OCI-LY1 (cell line): ENCODE measurements at regions not wholly inside any gene's neighbourhood (a gene's known extent, or its start where the extent isn't known, plus 50 kb on each side); places are given as distances from the start of the nearest gene placed in this dataset.

Experiments used
- CTCF ChIP-seq: fragments of 200-600 bp; sonication (generic), shearing (Covaris generic); IDR thresholded peaks from 2 replicates; pipeline ENCODE4 v1.5.1; 2017; ENCODE audit warnings: mild to moderate bottlenecking, antibody characterized with exemption, low read length, moderate library complexity, mixed read lengths
- EZH2 ChIP-seq: fragments of 200-600 bp; sonication (generic), shearing (Covaris generic); IDR thresholded peaks from 2 replicates; pipeline ENCODE4 v1.8.0; 2017; ENCODE audit warnings: borderline replicate concordance, mixed run types, mild to moderate bottlenecking, antibody characterized with exemption, low read length, moderate library complexity, mixed read lengths

GRCh38 chr10:42697926-42698325 is 59.6 kb upstream of the ZNF33B start:
- TF ChIP-seq CTCF: no peak
- TF ChIP-seq EZH2: no peak
